ENCODE measurements at regions not wholly inside any gene's neighbourhood (a gene's known extent, or its start where the extent isn't known, plus 50 kb on each side); places are given as distances from the start of the nearest gene placed in this dataset.
"Not testable (repeated sequence)": the region's sequence is repeated elsewhere in the genome, so short reads cannot be mapped to it uniquely, and the experiment has no call there.

DNA sequence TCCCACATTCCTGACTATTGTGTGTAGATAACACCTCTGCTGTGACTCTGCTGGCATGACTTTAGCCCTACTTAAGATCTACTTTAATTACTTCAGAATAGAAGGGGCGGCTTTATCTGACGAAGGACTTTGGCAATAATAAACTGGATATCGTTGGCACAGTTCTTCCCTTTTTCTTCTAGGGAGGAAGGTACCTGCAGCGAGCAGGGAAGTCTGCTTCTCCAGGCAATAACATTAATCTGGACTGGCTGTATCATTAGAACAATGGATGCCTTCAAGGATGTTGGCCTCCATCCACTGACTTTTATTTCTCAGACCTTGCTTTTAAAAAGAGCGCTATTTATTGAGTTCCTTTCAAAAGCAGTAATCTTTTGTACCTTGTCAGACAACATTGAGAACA lies 172.6 kb upstream of the THSD7A start:
- H3K79me2 ChIP-seq, result no peaks in the 10 kb centered on the region
- no peak overlapping the region for H3K9ac ChIP-seq
- H3K9me3 ChIP-seq (ENCODE audit: control insufficient read depth, low read length), result no peaks in the 10 kb centered on the region
- no peak overlapping the region for H3K4me3 ChIP-seq (ENCODE audit: low read depth, low read length)
- TF ChIP-seq, protein P1, sequence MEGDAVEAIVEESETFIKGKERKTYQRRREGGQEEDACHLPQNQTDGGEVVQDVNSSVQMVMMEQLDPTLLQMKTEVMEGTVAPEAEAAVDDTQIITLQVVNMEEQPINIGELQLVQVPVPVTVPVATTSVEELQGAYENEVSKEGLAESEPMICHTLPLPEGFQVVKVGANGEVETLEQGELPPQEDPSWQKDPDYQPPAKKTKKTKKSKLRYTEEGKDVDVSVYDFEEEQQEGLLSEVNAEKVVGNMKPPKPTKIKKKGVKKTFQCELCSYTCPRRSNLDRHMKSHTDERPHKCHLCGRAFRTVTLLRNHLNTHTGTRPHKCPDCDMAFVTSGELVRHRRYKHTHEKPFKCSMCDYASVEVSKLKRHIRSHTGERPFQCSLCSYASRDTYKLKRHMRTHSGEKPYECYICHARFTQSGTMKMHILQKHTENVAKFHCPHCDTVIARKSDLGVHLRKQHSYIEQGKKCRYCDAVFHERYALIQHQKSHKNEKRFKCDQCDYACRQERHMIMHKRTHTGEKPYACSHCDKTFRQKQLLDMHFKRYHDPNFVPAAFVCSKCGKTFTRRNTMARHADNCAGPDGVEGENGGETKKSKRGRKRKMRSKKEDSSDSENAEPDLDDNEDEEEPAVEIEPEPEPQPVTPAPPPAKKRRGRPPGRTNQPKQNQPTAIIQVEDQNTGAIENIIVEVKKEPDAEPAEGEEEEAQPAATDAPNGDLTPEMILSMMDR (IDR thresholded peaks at IDR 0.05), result no peak
- no peak overlapping the region for H3K4me2 ChIP-seq (ENCODE audit: low read length)
- no peak overlapping the region for H3K27ac ChIP-seq
- no peaks in the 10 kb centered on the region for H3K36me3 ChIP-seq (ENCODE audit: control insufficient read depth, insufficient read depth, low read length)
- H3K4me1 ChIP-seq, result no peaks in the 10 kb centered on the region
- no peaks in the 10 kb centered on the region for H3K27me3 ChIP-seq (ENCODE audit: control insufficient read depth, insufficient read depth, low read length)
- no peak overlapping the region for H2AFZ ChIP-seq

- H3K36me3 ChIP-seq (ENCODE audit: control insufficient read depth, insufficient read depth, low read length), result no peaks in the 10 kb centered on the region
- no peak overlapping the region for H2AFZ ChIP-seq
- no peaks in the 10 kb centered on the region for H3K79me2 ChIP-seq
- no peak overlapping the region for H3K4me3 ChIP-seq (ENCODE audit: low read depth, low read length)
- H3K27me3 ChIP-seq (ENCODE audit: control insufficient read depth, insufficient read depth, low read length), result no peaks in the 10 kb centered on the region
- no peaks in the 10 kb centered on the region for H3K4me1 ChIP-seq
- H3K27ac ChIP-seq, result no peak overlapping the region
- no peaks in the 10 kb centered on the region for H3K9me3 ChIP-seq (ENCODE audit: control insufficient read depth, low read length)
- H3K4me2 ChIP-seq (ENCODE audit: low read length), result no peak overlapping the region
- TF ChIP-seq, protein P1 (IDR thresholded peaks at IDR 0.05), result no peak
- H3K9ac ChIP-seq, result no peak overlapping the region
Observed at GRCh38 chr7:12007576-12007975, 175.6 kb upstream of the THSD7A start.

DNA sequence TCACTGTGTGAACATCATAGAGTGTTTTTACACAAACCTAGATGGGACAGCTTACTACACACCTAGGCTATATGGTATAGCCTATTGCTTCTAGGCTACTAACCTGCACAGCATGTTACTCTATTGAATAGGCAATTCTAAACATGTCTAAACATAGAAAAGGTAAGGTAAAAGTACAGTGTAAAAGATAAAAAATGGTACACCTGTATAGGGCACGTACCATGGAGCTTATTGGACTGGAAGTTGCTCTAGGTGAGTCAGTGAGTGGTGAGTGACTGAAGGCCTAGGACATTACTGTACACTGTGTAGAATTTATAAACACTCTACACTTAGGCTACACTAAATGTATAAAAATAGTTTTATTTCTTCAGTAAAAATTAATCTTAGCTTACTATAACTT lies 182.0 kb upstream of the THSD7A start:
- TF ChIP-seq, protein P1 (IDR thresholded peaks at IDR 0.05), result no peak
- H3K9ac ChIP-seq, result no peak overlapping the region
- no peaks in the 10 kb centered on the region for H3K4me1 ChIP-seq
- no peaks in the 10 kb centered on the region for H3K36me3 ChIP-seq (ENCODE audit: control insufficient read depth, insufficient read depth, low read length)
- no peak overlapping the region for H3K27ac ChIP-seq
- no peaks in the 10 kb centered on the region for H3K9me3 ChIP-seq (ENCODE audit: control insufficient read depth, low read length)
- H3K27me3 ChIP-seq (ENCODE audit: control insufficient read depth, insufficient read depth, low read length), result no peaks in the 10 kb centered on the region
- H3K4me2 ChIP-seq (ENCODE audit: low read length), result no peak overlapping the region
- H3K79me2 ChIP-seq, result no peaks in the 10 kb centered on the region
- H3K4me3 ChIP-seq (ENCODE audit: low read depth, low read length), result no peak overlapping the region
- H2AFZ ChIP-seq, result no peak overlapping the region

- no peak overlapping the region for H3K9ac ChIP-seq
- TF ChIP-seq, protein P1 (IDR thresholded peaks at IDR 0.05), result no peak
Observed at GRCh38 chr7:12016439-12016838, 184.4 kb upstream of the THSD7A start.

GRCh38 chr7:12017046-12017445 lies 185.0 kb upstream of the THSD7A start:
- no peaks in the 10 kb centered on the region for H3K36me3 ChIP-seq (ENCODE audit: control insufficient read depth, insufficient read depth, low read length)
- H3K27me3 ChIP-seq (ENCODE audit: control insufficient read depth, insufficient read depth, low read length), result no peaks in the 10 kb centered on the region
- no peak overlapping the region for H3K27ac ChIP-seq

More at GRCh38 chr7:12016439-12016838, 184.4 kb upstream of the THSD7A start:
- Histone ChIP-seq H3K27ac (no peak overlapping the region), H3K4me2 (ENCODE audit: low read length) (no peak overlapping the region), H3K36me3 (ENCODE audit: control insufficient read depth, insufficient read depth, low read length) (no peaks in the 10 kb centered on the region), H3K27me3 (ENCODE audit: control insufficient read depth, insufficient read depth, low read length) (no peaks in the 10 kb centered on the region), H3K79me2 (no peaks in the 10 kb centered on the region), H3K4me1 (no peaks in the 10 kb centered on the region), H2AFZ (no peak overlapping the region), H3K4me3 (ENCODE audit: low read depth, low read length) (no peak overlapping the region), H3K9me3 (ENCODE audit: control insufficient read depth, low read length) (no peaks in the 10 kb centered on the region)

GRCh38 chr7:12022011-12022410 lies 189.1 kb upstream of the TMEM106B start:
- not testable (repeated sequence) for H3K36me3 ChIP-seq (ENCODE audit: control insufficient read depth, insufficient read depth, low read length); H3K79me2 ChIP-seq; H3K9me3 ChIP-seq (ENCODE audit: control insufficient read depth, low read length); H3K4me2 ChIP-seq (ENCODE audit: low read length); H3K9ac ChIP-seq; H3K27ac ChIP-seq; H3K4me3 ChIP-seq (ENCODE audit: low read depth, low read length); H2AFZ ChIP-seq; H3K4me1 ChIP-seq; H3K27me3 ChIP-seq (ENCODE audit: control insufficient read depth, insufficient read depth, low read length)

More at GRCh38 chr7:12017046-12017445, 185.0 kb upstream of the THSD7A start:
- Histone ChIP-seq H3K4me3 (ENCODE audit: low read depth, low read length) (no peak overlapping the region), H3K9me3 (ENCODE audit: control insufficient read depth, low read length) (no peaks in the 10 kb centered on the region), H2AFZ (no peak overlapping the region), H3K9ac (no peak overlapping the region), H3K4me1 (no peaks in the 10 kb centered on the region), H3K79me2 (no peaks in the 10 kb centered on the region), H3K4me2 (ENCODE audit: low read length) (no peak overlapping the region)
- TF ChIP-seq, protein P1 (IDR thresholded peaks at IDR 0.05), result no peak

Data from parathyroid adenoma (tissue), 2 donors.